ENCODE measurements at regions not wholly inside any gene's neighbourhood (a gene's known extent, or its start where the extent isn't known, plus 50 kb on each side); places are given as distances from the start of the nearest gene placed in this dataset.

- DNase-seq, result no peak
Measured at GRCh38 chr1:18020021-18020817, 87.4 kb upstream of the IGSF21 start.

DNA sequence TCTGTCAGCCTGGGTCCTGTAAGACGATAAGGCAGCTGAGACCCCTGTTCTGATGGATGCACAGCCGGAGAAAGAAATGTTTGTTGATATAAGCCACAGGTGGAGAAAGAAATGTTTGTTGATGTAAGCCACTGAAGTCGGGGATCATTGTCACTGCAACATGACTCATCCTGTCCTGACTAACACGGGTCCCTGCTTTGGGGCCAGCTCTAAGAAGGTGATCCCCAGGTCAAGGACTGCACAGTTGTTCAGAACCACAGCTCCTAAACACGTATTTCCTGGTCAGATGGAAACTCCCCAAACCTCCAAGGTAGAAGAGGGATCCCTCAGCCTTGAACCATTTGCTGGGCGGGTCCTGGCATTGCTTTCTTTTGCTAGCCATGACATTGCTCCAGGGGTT is 86.4 kb upstream of the IGSF21 start:
- DNase-seq, result no peak

DNA sequence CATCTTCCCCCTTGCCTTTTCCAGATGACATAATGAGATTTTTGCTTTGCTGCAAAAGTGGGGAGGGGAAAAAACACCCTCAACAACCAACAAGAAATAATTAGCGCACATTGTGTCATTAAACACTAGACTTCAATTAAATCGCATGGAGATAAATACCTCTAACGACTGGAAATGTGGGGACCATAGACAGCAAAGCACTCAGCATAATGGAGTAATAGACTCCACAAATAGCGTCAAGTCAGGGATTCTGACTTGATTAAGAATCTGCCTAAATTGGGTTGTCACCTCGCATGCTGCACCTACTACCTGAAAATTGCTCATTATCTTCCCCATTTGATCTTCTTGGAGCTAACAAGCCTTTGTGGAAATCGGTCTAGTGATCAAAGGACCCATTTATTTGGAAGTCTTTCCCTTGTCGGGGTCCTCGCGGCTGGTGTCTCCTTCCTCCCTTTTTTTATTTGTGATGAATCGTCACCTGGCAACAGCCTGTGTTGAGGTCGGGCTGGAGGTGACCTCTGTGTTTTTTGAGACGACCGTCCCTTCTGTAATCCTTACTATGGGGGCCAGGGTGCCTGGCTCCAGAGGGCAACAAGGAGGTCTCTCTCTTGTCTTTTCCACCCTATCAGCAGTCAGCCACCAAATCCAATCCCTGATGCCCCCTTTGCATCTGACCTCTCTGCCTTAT is 75.3 kb upstream of the IGSF21 start:
- DNase-seq, result no peak

DNA sequence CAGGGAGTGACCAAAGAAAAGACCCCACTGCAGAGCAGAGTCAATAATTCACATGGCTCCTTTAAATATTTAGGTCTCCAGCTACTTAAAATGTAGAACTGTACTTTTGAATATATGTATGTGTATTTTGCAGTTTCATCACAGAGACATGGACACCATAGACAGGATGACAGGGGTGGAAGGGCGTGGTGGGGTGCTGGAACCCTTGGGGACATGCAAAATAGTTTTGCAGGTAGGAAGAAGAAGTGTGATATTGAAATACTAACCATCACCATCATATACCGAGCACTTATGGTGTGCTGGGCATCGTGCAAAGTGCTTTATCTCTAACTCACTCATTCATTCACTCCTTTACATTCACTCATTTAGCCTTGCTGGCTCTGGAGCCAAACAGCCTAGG is 72.5 kb upstream of the IGSF21 start:
- DNase-seq, result no peak

DNA sequence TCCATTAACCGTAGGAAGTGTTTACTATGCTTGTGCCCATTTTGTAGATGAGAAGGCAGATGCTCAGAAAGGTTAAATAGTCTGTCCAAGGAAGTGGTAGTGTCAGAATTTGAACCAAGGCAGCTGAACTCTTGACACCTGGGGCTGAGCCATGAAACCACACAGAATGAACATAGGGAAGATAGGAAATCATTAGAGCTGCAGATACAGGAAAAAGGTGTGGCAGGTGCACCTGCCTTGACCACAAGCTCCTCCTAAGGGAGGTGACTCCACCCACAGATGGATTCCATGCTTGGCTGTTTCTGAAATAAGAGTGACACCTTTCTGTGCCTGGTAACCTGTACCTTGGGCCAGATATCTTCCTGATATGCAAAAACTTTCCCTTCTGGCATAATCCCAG is 69.9 kb upstream of the IGSF21 start:
- DNase-seq, result no peak

GRCh38 chr1:18038051-18038450 is 69.5 kb upstream of the IGSF21 start:
- no peak for DNase-seq

DNA sequence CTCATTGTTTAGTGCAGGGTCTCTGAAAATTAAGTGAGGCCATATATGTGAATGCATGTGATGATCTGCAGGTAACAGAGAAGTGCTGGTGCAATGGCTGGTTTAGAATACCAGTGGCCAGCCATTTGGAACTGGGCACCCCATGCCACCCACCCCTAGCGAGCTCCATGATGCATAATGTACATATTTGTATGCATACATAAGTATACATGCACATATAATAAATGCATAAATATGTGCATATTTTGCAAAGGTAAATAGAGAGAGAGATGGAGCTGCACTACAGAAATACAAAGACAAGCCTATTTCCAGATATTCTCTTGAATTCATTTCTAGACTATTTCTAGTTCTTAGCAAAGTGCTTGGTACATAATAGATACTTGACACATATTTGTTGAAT is 68.5 kb upstream of the IGSF21 start:
- no peak for DNase-seq

DNA sequence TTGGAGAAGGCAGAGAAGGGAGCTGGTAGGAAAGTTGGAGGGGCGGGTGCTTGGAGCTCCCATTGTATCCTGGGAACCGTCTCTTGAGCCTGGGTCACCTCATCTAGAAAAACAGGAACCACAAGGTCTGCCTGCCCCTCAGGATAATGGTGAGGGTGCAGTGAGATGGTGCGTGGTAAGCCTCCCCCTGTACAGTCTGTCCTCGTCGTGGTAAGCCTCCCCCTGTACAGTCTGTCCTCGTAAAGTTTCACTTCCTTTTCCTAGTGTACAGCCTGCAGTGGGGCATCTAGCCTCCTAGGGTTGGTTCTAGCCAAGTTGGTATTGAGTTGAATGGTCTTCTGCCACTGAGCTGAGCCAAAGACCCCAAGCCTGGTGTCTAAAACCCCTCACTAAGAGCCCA is 66.5 kb upstream of the IGSF21 start:
- no peak for DNase-seq

GRCh38 chr1:18041685-18042355 is 65.8 kb upstream of the IGSF21 start:
- no peak for DNase-seq

DNA sequence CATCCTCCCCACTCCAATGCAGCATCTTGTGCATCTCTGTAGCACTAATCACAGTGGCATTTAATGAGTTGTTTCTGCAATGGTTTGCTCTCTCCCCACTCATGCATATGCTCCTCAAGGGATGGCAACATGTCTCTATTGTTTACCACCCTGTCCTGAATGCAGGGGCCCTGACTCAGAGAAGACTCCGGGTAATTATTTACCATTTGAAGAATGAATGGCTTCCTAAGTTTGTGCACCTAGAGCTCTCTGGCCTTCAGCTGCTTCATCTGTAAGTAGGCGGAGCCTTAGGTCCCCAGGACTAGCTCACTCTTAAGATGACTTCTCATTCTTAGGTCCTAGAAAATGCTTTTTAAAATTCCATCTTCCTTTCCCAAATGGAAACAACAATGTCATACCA is 63.7 kb upstream of the IGSF21 start:
- DNase-seq, result no peak

- DNase-seq, result no peak
Measured at GRCh38 chr1:18045203-18045602, 62.4 kb upstream of the IGSF21 start.

DNA sequence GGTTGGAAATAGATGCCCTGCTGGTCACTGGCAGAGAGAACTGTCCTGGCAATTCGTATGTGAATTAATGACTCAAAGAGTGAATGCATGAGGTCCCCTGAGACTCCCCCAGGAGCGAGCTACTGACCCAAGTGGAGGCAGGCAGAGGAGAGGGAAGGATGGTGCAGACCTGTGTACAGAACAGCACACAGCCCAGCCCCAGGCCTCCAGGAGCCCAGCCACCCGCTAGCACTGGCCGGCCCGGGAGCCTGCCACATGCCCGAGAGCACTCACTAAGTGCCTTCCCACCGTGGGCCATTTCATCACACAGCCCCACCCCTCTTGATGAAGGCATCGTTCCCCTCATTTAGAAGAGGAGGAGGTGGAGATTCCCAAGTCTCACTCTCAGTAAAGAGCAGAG is 62.0 kb upstream of the IGSF21 start:
- DNase-seq, result no peak

- DNase-seq, result no peak
Measured at GRCh38 chr1:18047122-18047521, 60.5 kb upstream of the IGSF21 start.

DNA sequence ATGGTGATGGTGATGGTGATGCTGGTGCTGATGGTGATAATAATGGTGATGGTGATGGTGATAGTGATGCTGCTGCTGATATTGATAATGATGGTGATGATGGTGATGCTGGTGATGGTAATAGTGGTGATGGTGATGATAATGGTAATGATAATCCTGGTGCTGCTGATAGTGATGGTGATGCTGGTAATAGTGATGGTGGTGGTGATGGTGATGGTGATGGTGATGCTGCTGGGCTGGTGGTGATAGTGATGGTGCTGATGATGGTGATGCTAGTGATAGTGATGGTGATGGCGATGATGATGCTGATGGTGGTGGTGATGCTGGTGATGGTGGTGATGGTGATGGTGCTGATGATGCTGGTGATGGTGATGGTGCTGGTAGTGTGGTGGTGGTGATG is 58.4 kb upstream of the IGSF21 start:
- no peak for DNase-seq

DNA sequence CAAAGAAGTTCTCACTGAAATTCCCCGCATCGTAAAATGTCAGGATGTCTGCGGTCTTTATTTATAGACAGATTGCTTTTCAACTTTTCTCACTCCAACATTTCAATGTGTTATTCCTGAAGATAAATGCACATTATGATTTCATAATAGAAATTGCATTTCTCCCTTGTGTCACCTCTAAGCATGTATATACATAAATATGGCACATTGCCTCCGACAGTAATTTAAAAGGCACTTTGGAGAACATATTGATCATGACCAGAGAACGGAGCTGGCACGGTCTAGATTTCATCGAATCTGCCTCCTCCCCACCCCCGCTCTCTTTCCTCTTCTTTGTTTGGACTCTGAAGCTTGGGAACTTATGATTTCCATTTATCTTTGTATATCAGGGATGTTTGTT is 54.9 kb upstream of the IGSF21 start:
- no peak for DNase-seq

GRCh38 chr1:18055156-18055555 is 52.4 kb upstream of the IGSF21 start:
- no peak for DNase-seq

GRCh38 chr1:18056545-18056944 is 51.1 kb upstream of the IGSF21 start:
- no peak for DNase-seq

DNA sequence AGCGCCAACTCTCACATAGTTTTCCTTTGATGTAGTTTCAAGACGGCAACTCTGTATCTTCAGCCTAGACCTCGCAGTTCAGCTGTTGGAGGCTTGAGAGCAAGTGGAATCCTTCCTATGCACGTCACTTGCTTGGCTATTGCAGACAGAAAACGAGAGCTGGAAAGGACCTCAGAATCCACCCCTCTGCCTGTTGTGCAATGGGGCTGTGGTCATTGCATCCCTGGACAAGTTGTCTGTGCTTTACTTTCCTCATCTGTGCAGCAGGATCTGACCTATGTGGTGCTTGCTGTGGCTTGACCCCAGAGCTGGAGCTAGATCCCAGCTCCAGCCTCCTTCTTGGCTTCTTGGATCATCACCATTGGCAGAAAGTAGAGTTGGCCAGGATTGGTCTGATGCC is 50.0 kb upstream of the IGSF21 start:
- no peak for DNase-seq

All from left hindlimb (tissue), 1 donor.